AG04450 (cell line): ENCODE measurements at regions not wholly inside any gene's neighbourhood (a gene's known extent, or its start where the extent isn't known, plus 50 kb on each side); places are given as distances from the start of the nearest gene placed in this dataset.

Experiments
- CTCF ChIA-PET: fragments of 300-600, 350-600 bp; formaldehyde crosslinking; extraction: SDS; loops from one replicate; lab custom pipeline; 2022; ENCODE audit warnings: antibody characterized with exemption, inconsistent platforms; lab: Charles Lee
- POLR2A ChIA-PET: fragments of 350-600 bp; formaldehyde crosslinking; extraction: SDS; loops from one replicate; lab custom pipeline; 2021; ENCODE audit warnings: antibody characterized with exemption, inconsistent platforms; lab: Yijun Ruan, JAX
- DNase-seq: peaks from one replicate; pipeline ENCODE4 v3.0.0-alpha.2; 2011; ENCODE audit warnings: low read depth, low spot score
- H3K27ac ChIP-seq: one replicate; pipeline ENCODE4 v1.5.1; 2012; ENCODE audit warnings: low read depth, low read length, control low read depth
- H3K27me3 ChIP-seq: one replicate; pipeline ENCODE4 v1.6.0; 2012; ENCODE audit warnings: low read length; ENCODE audit not compliant: control insufficient read depth, insufficient read depth
- H3K4me3 ChIP-seq: 2 replicates; pipeline ENCODE4 v1.5.1; 2011; ENCODE audit warnings: mild to moderate bottlenecking, low read depth, low read length, control low read depth
- H3K9me3 ChIP-seq: 2 replicates; pipeline ENCODE4 v1.5.1; 2012; ENCODE audit warnings: low read length; ENCODE audit not compliant: control insufficient read depth, insufficient read depth
- CTCF ChIP-seq: IDR thresholded peaks from 2 replicates; pipeline ENCODE4 v1.5.1; 2011; ENCODE audit warnings: low read depth, low read length, control low read depth, inconsistent platforms

DNA sequence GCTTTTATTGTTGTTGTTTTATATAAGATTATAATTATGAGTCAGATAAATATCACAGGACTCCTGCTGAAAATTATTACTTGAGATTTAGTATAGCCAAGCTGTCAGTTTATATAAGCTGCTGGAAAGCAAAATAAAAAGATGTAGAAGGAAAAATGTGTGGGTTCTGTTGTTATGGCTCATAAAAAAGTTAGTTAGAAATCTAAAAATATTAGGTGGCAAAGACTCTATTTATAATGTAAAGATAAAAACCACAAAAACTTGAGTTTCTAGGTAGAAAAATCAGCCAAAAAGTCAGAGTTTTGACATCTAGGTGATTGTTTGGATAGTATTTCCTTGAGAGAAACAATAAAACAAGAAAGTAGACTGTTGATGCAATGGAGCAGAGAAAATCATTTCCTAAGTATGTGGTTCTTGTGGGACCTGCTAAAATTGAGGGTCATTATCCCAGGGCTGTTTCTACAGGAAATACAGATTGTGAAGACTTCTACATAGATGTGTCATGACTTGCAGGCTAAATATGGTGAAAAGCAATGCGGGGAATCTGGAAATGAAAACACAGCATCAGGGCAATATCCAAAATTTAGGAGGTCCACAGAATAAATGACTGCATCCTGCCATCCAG, 1109.6 kb upstream of the CADM2 start:
- H3K4me3 ChIP-seq, result no peak overlapping the region
- H3K27me3 ChIP-seq, result no peaks in the 10 kb centered on the region
- H3K9me3 ChIP-seq, result no peaks in the 10 kb centered on the region
- CTCF ChIA-PET, result no interaction called here
- no peak overlapping the region for H3K27ac ChIP-seq
- no peak for DNase-seq
- POLR2A ChIA-PET, result no interaction called here
- no peak for TF ChIP-seq CTCF

GRCh38 chr3:83863380-83863779, 1095.4 kb upstream of the CADM2 start:
- DNase-seq, result no peak
- Histone ChIP-seq H3K27ac (no peak overlapping the region), H3K27me3 (no peaks in the 10 kb centered on the region), H3K4me3 (no peak overlapping the region), H3K9me3 (no peaks in the 10 kb centered on the region; the same call in 1 of the 2 replicates)
- ChIA-PET POLR2A (no interaction called here), CTCF (no interaction called here)
- TF ChIP-seq CTCF, result no peak

GRCh38 chr3:83868909-83869567, 1089.8 kb upstream of the CADM2 start:
- TF ChIP-seq CTCF, result no peak
- Histone ChIP-seq H3K27me3 (no peaks in the 10 kb centered on the region), H3K27ac (no peak overlapping the region), H3K9me3 (no peaks in the 10 kb centered on the region; the same call in 1 of the 2 replicates), H3K4me3 (no peak overlapping the region)
- ChIA-PET POLR2A (no interaction called here), CTCF (no interaction called here)
- DNase-seq, result no peak

DNA sequence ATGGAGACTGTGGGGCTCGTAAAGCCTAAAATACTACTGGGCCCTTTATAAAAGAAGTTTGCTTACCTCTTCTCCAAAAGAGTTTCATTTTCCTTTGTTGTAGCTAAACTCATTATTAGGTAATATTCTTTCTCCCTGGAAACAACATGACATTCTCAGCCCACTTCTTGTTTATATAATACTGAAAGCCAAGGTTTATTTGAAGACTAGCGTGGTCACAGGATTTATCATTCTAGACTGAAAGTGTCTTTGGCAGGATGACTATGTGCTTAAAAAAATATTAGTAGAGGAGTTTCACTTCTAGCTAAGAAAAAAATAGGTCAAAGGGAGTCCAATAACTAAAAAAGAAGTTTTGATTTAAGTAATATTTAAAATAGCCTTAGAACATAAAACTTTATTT, 1085.2 kb upstream of the CADM2 start:
- no peaks in the 10 kb centered on the region for H3K27me3 ChIP-seq
- peaks cover 4% of the 10 kb centered on the region for H3K9me3 ChIP-seq
- ChIA-PET POLR2A (no interaction called here), CTCF (no interaction called here)
- H3K27ac ChIP-seq, result no peak overlapping the region
- TF ChIP-seq CTCF, result no peak
- H3K4me3 ChIP-seq, result no peak overlapping the region
- no peak for DNase-seq

DNA sequence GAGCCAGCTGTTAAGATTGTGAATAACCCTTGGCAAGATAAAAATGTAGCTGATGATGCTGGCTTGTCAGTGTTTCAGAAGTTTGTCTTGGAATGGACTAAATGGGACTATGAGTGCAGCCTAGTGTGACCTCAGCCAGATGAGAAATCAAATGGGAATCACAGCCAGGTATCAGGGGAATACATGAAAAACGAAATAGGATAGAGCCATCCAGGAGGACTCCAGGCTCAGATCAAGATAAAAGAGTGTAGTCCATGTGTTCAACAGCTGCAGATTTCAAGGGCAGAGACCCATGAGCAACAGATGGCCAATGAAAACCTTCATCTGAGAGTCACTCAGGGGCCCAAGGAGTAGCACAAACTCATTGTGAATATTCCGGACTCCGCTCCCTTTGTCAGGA, 1080.9 kb upstream of the CADM2 start:
- TF ChIP-seq CTCF, result no peak
- H3K27ac ChIP-seq, result no peak overlapping the region
- H3K27me3 ChIP-seq, result no peaks in the 10 kb centered on the region
- peaks cover 4% of the 10 kb centered on the region for H3K9me3 ChIP-seq
- no peak for DNase-seq
- POLR2A ChIA-PET, result no interaction called here
- CTCF ChIA-PET, result no interaction called here
- no peak overlapping the region for H3K4me3 ChIP-seq
